ENCODE measurements at regions not wholly inside any gene's neighbourhood (a gene's known extent, or its start where the extent isn't known, plus 50 kb on each side); places are given as distances from the start of the nearest gene placed in this dataset.

GRCh38 chr14:48247977-48248376, 572.6 kb upstream of the MDGA2 start:
- no peaks in the 10 kb centered on the region for H3K36me3 ChIP-seq (ENCODE audit: insufficient read depth, low read length)
- H3K27me3 ChIP-seq (ENCODE audit: insufficient read depth, low read length): no peaks in the 10 kb centered on the region
- H4K20me1 ChIP-seq (ENCODE audit: insufficient read depth, low read length): no peaks in the 10 kb centered on the region
- no peaks in the 10 kb centered on the region for H3K9me3 ChIP-seq (ENCODE audit: low read length)
- no peaks in the 10 kb centered on the region for H3F3A ChIP-seq (ENCODE audit: insufficient read depth, low read length)
- H3K9ac ChIP-seq (ENCODE audit: low read length): no peak overlapping the region
- H3K4me1 ChIP-seq (ENCODE audit: insufficient read depth, low read length, severe bottlenecking): peaks cover 20% of the 10 kb centered on the region
- no peak overlapping the region for H2AFZ ChIP-seq (ENCODE audit: low read length)
- H3K9me2 ChIP-seq (ENCODE audit: low read depth, low read length): no peaks in the 10 kb centered on the region
- no peak for TF ChIP-seq CTCF (IDR thresholded peaks at IDR 0.05; ENCODE audit: low read length)
- TF ChIP-seq EZH2 (IDR thresholded peaks at IDR 0.05; ENCODE audit: borderline replicate concordance, low read length): no peak
- H3K79me2 ChIP-seq (ENCODE audit: insufficient read depth, low read length): no peaks in the 10 kb centered on the region
- no peak overlapping the region for H3K27ac ChIP-seq (ENCODE audit: low read depth, low read length, poor library complexity, severe bottlenecking)
- no peak overlapping the region for H3K4me2 ChIP-seq (ENCODE audit: low read length)
- H3K4me3 ChIP-seq (ENCODE audit: low read depth, low read length, poor library complexity, severe bottlenecking): no peak overlapping the region

GRCh38 chr14:48243900-48244299, 568.5 kb upstream of the MDGA2 start:
- Histone ChIP-seq H3K9ac (ENCODE audit: low read length) (no peak overlapping the region), H3K27me3 (ENCODE audit: insufficient read depth, low read length) (no peaks in the 10 kb centered on the region), H3F3A (ENCODE audit: insufficient read depth, low read length) (no peaks in the 10 kb centered on the region), H3K27ac (ENCODE audit: low read depth, low read length, poor library complexity, severe bottlenecking) (no peak overlapping the region), H3K9me3 (ENCODE audit: low read length) (no peaks in the 10 kb centered on the region), H3K4me1 (ENCODE audit: insufficient read depth, low read length, severe bottlenecking) (peaks cover 5% of the 10 kb centered on the region), H3K79me2 (ENCODE audit: insufficient read depth, low read length) (no peaks in the 10 kb centered on the region), H2AFZ (ENCODE audit: low read length) (no peak overlapping the region), H4K20me1 (ENCODE audit: insufficient read depth, low read length) (no peaks in the 10 kb centered on the region), H3K9me2 (ENCODE audit: low read depth, low read length) (no peaks in the 10 kb centered on the region), H3K4me2 (ENCODE audit: low read length) (no peak overlapping the region), H3K4me3 (ENCODE audit: low read depth, low read length, poor library complexity, severe bottlenecking) (no peak overlapping the region), H3K36me3 (ENCODE audit: insufficient read depth, low read length) (no peaks in the 10 kb centered on the region)
- TF ChIP-seq CTCF (IDR thresholded peaks at IDR 0.05; ENCODE audit: low read length): no peak

- H3K4me1 ChIP-seq (ENCODE audit: insufficient read depth, low read length, severe bottlenecking): peaks cover 24% of the 10 kb centered on the region
- H3K36me3 ChIP-seq (ENCODE audit: insufficient read depth, low read length): no peaks in the 10 kb centered on the region
- no peaks in the 10 kb centered on the region for H3F3A ChIP-seq (ENCODE audit: insufficient read depth, low read length)
- H4K20me1 ChIP-seq (ENCODE audit: insufficient read depth, low read length): no peaks in the 10 kb centered on the region
- no peaks in the 10 kb centered on the region for H3K9me3 ChIP-seq (ENCODE audit: low read length)
- no peak overlapping the region for H3K4me2 ChIP-seq (ENCODE audit: low read length)
- no peak for TF ChIP-seq CTCF (IDR thresholded peaks at IDR 0.05; ENCODE audit: low read length)
- no peak for TF ChIP-seq EZH2 (IDR thresholded peaks at IDR 0.05; ENCODE audit: borderline replicate concordance, low read length)
- no peaks in the 10 kb centered on the region for H3K79me2 ChIP-seq (ENCODE audit: insufficient read depth, low read length)
- H3K27me3 ChIP-seq (ENCODE audit: insufficient read depth, low read length): no peaks in the 10 kb centered on the region
- no peak overlapping the region for H3K4me3 ChIP-seq (ENCODE audit: low read depth, low read length, poor library complexity, severe bottlenecking)
- H3K27ac ChIP-seq (ENCODE audit: low read depth, low read length, poor library complexity, severe bottlenecking): no peak overlapping the region
- H3K9me2 ChIP-seq (ENCODE audit: low read depth, low read length): no peaks in the 10 kb centered on the region
- H2AFZ ChIP-seq (ENCODE audit: low read length): no peak overlapping the region
- H3K9ac ChIP-seq (ENCODE audit: low read length): no peak overlapping the region
Observed at GRCh38 chr14:48229091-48229490, 553.7 kb upstream of the MDGA2 start.
